Ovary (tissue), 3 donors: ENCODE measurements at regions not wholly inside any gene's neighbourhood (a gene's known extent, or its start where the extent isn't known, plus 50 kb on each side); places are given as distances from the start of the nearest gene placed in this dataset.

ENCODE experiments used
- CTCF ChIP-seq, 3 donors: fragments of 450-650 bp in 2 of 3; fragments of 200-600 bp in 1 of 3; IDR thresholded peaks; one replicate each; pipeline versions ENCODE4 v1.5.1 to v1.8.0; 2016 to 2022; ENCODE audit warnings: antibody characterized with exemption in 3 of 3, mild to moderate bottlenecking in 1 of 3
- EP300 ChIP-seq: sonication (generic); formaldehyde crosslinking; IDR thresholded peaks from one replicate; pipeline ENCODE4 v1.6.1; 2017; ENCODE audit warnings: antibody characterized with exemption
- donor health status: DM: no; HTN: no; CAD: no.

- no peak for TF ChIP-seq CTCF (IDR thresholded peaks at IDR 0.05)
- TF ChIP-seq EP300: no peak
Observed at GRCh38 chr1:187689129-187689528, 860.4 kb downstream of the PLA2G4A start.
